ENCODE measurements at regions not wholly inside any gene's neighbourhood (a gene's known extent, or its start where the extent isn't known, plus 50 kb on each side); places are given as distances from the start of the nearest gene placed in this dataset.

- TF ChIP-seq, protein P1, sequence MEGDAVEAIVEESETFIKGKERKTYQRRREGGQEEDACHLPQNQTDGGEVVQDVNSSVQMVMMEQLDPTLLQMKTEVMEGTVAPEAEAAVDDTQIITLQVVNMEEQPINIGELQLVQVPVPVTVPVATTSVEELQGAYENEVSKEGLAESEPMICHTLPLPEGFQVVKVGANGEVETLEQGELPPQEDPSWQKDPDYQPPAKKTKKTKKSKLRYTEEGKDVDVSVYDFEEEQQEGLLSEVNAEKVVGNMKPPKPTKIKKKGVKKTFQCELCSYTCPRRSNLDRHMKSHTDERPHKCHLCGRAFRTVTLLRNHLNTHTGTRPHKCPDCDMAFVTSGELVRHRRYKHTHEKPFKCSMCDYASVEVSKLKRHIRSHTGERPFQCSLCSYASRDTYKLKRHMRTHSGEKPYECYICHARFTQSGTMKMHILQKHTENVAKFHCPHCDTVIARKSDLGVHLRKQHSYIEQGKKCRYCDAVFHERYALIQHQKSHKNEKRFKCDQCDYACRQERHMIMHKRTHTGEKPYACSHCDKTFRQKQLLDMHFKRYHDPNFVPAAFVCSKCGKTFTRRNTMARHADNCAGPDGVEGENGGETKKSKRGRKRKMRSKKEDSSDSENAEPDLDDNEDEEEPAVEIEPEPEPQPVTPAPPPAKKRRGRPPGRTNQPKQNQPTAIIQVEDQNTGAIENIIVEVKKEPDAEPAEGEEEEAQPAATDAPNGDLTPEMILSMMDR (IDR thresholded peaks at IDR 0.05; ENCODE audit: control extremely low read depth in 1 of 3, insufficient read depth in 1 of 3, low read depth in 1 of 3, low read length in 3 of 3), result no peak
- no peak for TF ChIP-seq CBX8 (IDR thresholded peaks at IDR 0.05; ENCODE audit: borderline replicate concordance, low read depth, low read length)
- TF ChIP-seq POLR2A (IDR thresholded peaks at IDR 0.05; ENCODE audit: control extremely low read depth in 1 of 2, low read depth in 2 of 2, low read length in 2 of 2), result no peak
- no peak for TF ChIP-seq CEBPB (IDR thresholded peaks at IDR 0.05; ENCODE audit: low read depth, low read length)
- no peak for TF ChIP-seq YY1 (IDR thresholded peaks at IDR 0.05; ENCODE audit: low read depth, low read length)
- no peak for TF ChIP-seq BCL11A (IDR thresholded peaks at IDR 0.05; ENCODE audit: low read depth in 2 of 2, low read length in 2 of 2)
- TF ChIP-seq RAD21 (IDR thresholded peaks at IDR 0.05 in 1 of 2, conservative IDR thresholded peaks at IDR 0.05 in 1 of 2; ENCODE audit: low read depth in 2 of 2, low read length in 2 of 2), result no peak
- TF ChIP-seq KDM1A (IDR thresholded peaks at IDR 0.05; ENCODE audit: borderline replicate concordance, low read length), result no peak
- TF ChIP-seq CBX5 (IDR thresholded peaks at IDR 0.05; ENCODE audit: low read depth, low read length), result no peak
- no peak for TF ChIP-seq SP1 (IDR thresholded peaks at IDR 0.05; ENCODE audit: low read depth, low read length)
- TF ChIP-seq, protein P2, sequence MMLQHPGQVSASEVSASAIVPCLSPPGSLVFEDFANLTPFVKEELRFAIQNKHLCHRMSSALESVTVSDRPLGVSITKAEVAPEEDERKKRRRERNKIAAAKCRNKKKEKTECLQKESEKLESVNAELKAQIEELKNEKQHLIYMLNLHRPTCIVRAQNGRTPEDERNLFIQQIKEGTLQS (IDR thresholded peaks at IDR 0.05; ENCODE audit: insufficient read depth, low read depth, low read length), result no peak
- TF ChIP-seq EZH2 (IDR thresholded peaks at IDR 0.05; ENCODE audit: low read depth, low read length, severe bottlenecking), result no peak
Measured at GRCh38 chrX:10926891-10927290, 184.2 kb upstream of the HCCS start.
